ENCODE measurements at regions not wholly inside any gene's neighbourhood (a gene's known extent, or its start where the extent isn't known, plus 50 kb on each side); places are given as distances from the start of the nearest gene placed in this dataset.

DNA sequence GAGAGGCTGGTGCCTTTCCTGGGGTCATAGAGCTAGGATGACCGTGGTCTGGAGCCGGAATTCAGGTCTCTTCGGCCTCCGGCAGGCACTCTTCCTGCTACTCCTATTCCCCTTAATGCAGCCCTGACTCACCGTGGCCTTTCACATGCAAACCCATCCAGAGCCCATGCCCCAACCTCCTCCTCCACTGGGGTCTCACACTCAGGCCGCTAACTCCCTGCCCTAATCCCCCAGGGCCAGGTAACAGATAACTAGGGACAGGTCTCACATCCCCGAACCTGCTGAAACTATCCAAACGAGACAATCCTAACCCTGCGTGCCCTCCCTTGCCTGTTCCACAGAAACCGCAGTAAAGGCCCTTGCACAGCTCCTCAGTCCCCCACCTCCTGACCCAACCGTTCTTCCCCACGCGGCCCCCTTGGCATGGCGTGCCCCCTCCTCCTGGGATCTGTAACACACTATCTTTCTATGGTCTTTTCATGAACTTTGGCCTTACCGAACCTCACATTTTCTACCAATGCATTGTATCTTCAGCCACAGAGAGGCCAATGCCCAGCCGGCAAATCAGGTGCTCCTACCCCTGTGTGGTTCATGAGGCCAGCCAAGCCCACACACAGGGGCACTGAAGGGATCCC lies 245.4 kb upstream of the EXOC2 start:
- TF ChIP-seq POLR2A (IDR thresholded peaks at IDR 0.05): no peak
- no peak for TF ChIP-seq CTCF (IDR thresholded peaks at IDR 0.05)
